Astrocyte of the hippocampus (primary cell): ENCODE measurements at regions not wholly inside any gene's neighbourhood (a gene's known extent, or its start where the extent isn't known, plus 50 kb on each side); places are given as distances from the start of the nearest gene placed in this dataset.
"Not testable (repeated sequence)": the region's sequence is repeated elsewhere in the genome, so short reads cannot be mapped to it uniquely, and the experiment has no call there.

Experiments used
- DNase-seq: peaks from one replicate; pipeline ENCODE4 v3.0.0; 2011; ENCODE audit warnings: low read depth, low spot score

DNA sequence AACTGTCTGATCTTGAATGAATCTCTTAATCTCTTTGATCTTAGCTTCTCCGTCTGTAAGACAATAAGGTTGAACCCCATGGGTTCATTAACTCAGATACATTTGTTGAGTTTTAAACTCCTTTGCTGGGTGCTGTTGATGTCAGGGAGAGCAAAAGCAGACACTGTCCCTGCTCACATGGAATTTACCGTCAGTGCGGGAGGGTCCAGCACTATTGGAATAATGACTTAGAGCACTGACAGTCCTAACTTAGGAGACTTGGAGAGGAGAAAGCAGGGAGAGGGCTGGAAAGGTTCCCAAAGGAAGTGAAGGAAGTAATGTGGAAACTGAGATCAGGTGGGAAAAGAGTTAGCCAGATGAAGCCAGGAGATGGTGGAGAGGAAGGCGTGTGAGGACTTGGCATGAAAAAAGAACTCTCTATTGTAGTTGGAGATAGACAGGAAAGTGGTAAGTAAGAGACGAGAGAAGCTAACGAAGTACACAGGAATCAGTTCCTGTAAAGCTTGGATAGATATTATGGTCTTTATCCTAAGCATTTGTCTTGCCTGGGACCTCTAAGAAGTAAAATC lies 141.4 kb upstream of the SERTAD2 start:
- no peak for DNase-seq

DNA sequence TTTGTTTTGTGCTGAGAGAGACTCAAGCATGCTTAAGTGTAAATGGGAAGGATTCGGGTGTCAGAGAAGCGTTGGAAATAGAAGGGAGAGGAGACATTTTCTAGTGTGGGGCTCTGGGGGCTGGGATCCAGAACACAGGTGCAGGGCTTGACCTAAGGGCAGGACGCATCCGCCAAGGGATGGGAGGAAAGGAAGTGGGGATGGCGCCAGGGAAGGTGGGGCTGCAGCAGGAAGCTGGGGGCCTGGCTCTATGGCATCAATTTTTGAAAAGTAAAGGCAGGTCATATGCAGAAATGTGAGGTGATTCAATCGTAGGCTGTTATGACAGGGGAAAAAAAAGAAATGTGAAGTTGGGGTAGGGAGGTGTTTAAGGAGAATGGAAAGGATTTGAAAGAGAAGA lies 143.2 kb upstream of the SERTAD2 start:
- no peak for DNase-seq

DNA sequence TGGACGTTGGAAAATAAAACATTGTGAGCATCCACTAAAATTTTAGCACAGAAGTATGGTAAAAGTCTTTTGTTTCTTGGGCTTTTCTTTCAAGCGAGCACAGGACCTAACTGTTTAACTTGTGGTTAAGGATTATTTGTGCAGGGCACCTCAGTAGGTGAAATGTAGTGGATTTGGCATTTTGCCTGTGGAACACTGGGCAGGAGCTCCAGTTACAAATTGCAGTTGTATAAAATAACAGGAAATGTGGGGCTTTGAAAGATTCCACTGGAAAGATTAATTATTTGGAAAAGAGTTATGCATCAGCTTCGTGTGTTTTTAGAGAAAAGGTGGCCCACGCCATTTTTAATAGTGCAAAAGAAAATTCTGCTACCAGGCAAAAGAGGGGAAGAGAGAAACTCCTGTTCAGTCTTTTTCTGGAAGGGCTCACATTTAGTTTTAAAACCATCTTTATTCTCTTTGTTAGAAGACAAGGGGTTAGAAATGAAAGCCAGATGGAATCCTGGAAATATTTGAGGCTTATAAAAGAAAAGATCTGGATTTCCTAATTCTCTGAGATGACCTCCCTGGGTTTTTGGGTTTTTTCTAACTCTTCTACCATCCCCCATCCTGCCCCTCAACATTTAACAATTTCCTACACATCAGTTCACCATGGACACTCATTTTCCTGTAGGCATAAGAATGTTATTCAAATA lies 144.3 kb upstream of the SERTAD2 start:
- peak; percentile 89 for DNase-seq

DNA sequence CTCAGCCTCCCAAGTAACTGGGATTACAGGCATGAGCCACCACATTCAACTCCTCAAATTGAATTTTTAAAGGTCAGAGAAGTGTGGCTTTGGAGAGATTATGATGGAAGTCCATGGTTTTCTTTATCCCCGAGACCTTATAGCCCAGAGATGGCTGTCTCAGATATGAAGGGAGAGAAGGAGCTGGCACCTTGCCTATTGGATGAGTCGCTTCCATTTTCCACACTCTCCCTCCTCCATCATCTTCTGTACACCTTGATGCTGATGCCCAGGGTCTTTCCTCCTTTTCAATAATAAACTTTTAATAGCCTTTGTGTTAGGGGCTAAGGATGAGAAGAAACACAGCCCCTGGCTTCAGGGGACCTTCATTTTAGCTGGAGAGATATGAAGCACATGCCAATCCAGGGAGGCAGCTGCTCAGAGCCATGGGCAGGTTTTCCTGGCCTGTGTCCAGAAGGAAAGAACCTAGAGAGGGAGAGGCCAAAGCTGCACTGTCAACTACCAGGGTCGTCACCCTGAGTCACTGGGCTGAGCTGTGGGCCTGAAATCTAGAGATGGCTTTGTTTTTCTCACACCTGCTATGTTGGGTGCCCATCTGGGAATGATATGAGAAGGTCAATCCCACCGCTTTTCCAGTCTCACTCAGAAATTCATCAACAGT lies 146.0 kb upstream of the SERTAD2 start:
- no peak for DNase-seq

DNA sequence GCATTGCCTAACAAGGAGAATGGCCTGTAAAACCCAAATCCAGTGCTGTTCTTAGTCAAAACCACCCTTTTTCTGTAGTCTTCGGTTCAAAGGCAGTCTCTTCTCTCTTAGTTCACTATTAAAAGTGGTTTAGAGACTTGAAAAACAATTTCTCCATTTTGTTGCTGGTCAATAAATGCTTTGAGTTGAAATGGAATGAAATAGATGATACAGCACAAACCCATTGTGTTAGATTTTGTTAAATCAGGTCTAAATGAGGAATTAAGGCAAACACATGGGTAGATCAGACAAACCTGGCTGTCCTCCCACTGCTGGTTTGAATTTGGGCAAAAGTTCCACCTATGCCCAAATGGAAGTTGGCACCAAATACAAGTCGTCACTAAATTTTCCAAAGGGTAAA lies 150.1 kb upstream of the SERTAD2 start:
- no peak for DNase-seq

DNA sequence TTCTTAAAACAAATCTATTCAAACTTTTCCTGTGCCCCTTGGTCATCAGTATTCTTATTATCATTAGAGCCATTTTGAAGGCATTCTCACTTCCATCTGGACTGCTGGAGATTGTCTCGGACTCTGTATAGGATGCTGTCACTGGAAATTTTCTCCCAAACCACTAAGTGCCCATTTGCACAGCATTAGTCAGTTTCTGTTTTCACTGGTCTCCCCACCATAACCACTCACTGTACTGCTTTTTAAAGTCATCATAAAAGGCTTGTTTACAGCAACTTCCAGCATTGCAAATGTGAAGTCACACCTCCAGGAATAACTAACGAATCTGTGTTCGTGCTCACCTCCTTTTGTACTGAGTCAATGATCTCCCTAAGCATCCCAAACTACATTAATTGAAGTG lies 150.9 kb upstream of the SERTAD2 start:
- DNase-seq: peak; percentile 68

DNA sequence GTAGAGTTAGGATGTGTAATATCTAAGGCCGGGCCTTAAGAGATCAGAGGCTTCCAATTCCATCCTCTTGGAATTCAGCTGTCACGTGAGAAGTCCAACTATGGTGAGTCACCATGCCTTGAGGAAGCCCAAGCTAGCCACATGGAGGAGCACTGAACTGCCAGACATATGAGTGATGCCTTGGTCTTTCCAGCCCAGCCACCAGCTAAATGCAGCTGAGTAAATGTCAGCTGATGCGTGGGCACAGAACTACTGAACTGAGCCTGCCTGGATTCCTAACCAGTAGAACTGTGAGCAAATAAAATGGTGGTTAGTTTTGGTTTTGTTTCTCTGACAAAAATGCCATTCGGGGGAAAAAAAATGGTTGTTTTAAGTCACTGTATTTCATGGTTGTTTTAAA lies 153.7 kb upstream of the SERTAD2 start:
- DNase-seq: peak; percentile 96

DNA sequence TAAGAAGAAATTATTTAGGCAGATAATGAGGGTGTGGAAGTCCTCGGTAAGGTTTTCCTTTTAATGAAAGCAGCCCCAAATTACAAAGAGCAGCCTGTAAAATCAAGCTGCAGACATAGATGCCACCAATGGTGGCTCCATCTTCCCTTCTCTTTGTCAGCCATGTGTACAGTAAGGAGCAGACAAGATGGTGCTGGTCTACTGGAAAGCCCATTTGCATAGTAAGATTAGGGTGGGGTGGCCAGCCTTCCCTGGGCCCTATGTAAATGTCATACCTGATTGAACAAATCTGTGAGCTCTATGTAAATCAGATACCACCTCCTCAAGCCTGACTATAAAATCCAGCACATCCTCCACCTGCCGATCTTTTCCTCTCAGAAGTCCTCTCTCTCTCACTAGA lies 154.4 kb upstream of the SERTAD2 start:
- no peak for DNase-seq

DNA sequence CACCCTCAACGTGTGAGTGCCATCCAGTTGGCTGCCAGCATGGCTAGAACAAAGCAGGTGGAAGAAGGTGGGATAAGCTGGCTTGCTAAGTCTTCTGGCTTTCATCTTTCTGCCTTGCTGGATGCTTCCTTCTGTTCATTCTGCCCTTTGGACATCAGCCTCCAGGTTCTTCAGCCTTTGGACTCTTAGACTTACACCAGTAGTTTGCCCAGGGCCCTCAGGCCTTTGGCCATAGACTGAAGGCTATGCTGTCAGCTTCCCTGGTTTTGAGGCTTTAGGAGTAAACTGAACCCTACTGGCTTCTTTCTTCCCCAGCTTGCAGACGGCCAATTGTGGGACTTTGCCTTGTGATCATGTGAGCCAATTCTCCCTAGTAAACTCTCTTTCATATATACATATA lies 155.0 kb upstream of the SERTAD2 start:
- DNase-seq: no peak

DNA sequence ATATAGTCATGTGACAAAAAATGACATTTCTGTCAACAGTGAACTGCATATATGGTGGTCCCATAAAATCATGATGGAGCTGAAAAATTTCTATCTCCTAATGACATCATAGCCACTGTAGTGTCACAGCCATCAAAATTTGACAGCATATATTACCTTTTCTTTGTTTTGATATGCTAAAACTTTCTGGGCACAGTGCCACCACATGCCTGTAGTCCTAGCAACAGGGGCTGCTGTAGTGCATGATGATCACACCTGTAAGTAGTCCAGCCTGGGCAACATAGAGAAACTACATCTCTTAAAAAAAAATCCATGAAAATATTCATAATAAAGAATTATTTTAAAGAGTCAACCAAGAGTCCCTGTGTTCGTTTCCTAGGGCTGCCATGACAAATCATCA lies 155.5 kb upstream of the SERTAD2 start:
- no peak for DNase-seq

DNA sequence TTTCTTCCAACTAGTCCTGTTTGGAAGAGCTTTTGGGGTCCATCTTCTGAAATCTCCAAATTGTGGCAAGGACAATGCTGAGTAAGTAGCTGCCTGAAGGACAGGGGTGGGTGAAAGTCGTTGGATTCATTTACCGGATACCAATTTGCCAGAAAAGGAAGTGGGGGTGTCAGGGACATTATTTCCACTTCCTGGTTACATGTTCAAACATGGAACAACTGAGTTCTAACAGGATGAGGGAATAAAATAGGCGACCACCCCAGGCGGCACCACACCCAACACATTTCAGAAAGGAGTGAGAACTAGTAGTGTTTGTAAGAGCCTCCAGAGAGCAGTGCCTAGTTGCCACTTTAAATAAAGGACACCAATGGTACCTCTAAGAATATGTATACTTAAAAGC lies 158.6 kb upstream of the SERTAD2 start:
- DNase-seq: no peak

DNA sequence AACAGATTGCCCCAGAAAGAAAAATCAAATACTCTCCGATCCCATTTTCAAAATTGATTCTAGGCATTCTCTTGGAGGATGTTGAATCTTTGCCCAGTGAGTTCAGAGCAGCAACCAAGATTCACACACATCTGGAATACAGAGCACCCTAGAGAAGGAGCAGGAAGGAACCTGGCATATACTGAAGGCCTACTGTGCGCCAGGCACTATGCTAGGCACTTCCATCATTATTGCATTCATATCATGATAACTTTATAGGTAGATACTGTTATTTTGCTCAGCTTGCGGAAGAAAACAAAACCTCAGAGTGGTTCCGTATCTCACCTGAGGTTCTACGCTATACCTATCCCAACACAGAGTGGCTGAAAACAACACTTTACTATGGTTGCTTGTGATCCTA lies 160.3 kb upstream of the SERTAD2 start:
- DNase-seq: no peak

DNA sequence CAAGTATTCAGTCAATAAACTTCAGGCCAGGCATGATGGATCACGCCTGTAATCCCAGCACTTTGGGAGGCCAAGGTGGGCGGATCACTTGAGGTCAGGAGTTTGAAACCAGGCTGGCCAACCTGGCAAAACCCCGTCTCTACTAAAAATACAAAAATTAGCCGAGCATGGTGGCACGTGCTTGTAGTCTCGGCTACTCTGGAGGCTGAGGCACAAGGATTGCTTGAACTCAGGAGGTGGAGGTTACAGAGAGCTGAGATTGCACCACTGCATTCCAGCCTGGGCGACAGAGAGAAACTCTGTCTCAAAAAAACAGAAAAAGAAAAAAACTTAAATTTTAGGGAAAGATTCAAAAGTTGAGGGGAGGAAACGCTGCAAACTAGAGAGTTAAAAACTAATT lies 162.8 kb upstream of the SERTAD2 start:
- DNase-seq: not testable (repeated sequence)

DNA sequence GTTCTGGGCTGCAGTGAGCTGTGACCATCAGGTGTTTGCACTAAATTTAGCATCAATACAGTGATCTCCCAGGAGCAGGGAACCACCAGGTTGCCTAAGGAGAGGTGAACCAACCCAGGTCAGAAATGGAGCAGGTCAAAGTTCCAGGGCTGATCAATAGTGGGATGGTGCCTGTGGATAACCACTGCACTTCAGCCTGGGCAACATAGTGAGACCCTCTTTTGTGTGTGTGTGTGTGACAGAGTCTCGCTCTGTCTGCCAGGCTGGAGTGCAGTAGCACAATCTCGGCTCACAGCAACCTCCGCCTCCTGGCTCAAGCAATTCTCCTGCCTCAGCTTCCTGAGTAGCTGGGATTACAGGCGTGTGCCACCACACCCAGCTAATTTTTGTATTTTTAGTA lies 163.7 kb upstream of the SERTAD2 start:
- DNase-seq: no peak

DNA sequence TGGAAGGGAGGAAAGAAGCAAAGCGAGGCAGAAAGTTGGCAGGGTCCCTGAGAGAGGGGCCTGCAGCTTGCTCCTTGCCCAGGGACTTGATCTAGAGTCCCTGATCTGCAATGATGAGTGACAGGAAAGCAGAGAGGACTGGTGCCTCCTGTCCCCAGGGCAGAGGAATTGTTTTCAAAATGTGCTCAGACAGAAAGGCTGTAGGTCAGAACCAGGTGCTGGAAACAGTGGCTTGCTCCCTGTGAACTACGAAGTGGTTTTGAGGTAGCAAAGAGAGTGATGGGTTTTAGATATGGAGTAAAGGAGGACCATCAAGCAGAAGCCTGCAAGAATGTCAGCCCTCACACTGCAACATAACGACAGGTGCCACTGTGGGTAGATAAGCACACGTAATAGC lies 164.9 kb upstream of the SERTAD2 start:
- no peak for DNase-seq

DNA sequence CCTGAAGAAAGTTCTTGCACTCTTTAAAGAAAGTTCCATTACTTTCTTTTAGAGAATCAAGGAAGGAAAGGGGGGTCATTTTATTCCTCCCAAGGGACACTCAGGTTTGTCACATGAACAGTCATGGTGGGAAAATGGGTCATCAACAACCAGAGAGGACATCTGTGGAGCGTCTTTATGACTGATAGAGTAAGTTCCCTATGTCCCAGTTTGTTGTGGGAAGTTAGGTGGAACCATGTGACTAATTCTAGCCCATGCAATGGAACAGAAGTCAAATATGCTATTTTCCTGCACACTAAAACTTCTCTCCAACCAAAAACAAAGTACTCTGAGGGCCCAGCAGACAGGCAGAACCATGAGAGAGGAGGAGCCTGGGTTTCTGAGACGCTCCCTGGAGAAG lies 165.6 kb upstream of the SERTAD2 start:
- no peak for DNase-seq

DNA sequence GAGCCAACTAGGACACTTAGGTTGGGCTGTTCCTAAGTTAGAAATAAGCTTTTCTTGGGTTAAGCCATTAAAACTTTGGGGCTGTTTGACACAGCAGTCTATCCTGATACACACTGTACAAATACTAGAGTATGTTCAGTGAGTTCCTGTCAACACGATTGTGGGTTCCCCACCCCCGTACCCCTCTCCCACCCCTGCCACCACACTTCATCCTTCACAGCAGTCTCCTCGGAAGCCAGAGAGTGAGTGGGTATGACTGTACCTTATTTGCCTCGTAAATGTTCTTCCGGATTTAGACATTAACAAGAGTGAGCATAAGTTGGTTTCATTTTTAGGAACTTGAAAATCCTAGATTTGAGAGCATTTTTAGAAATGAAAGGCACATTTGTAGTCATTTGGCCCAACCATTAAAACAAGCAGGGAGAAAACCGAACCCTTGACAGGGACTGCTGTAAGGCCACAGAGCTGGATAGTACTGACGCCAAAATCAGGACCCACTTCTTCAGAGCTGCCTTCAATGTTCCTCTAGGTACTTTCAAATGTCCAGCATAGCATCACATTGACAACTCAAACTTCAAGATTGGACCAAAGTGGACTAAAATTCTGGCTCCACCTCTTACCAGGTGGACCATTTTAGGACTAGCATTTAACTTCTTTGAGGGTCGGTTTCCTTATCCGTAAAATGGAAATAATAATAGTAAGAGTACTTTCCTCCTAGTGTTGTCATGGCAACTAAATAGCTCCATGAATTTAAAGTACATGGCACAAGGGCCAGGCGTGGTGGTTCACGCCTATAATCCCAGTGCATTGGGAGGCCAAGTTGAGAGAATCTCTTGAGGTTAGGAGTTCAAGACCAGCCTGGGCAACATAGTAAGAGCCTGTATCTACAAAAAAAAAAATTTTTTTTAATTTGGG lies 166.3 kb upstream of the SERTAD2 start:
- DNase-seq: no peak

DNA sequence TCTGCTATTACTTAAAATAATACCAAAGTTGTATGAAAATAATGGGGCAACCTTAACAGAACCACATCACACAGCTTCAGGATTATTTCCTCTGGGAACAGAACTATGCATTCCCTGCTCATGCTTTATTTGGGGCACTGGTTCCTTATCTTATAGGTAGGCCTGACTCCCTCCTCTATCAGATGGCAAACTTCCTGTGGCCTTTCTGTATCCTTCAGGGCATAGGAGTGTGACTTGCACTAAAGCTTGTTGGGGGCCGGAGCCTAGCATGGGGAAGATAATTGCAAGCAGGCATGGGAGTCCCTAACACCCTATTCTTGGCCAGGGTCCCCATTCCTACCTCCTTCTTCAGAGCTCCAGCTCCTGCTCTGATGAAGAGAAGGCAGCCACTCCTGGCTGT lies 167.2 kb upstream of the SERTAD2 start:
- no peak for DNase-seq

DNA sequence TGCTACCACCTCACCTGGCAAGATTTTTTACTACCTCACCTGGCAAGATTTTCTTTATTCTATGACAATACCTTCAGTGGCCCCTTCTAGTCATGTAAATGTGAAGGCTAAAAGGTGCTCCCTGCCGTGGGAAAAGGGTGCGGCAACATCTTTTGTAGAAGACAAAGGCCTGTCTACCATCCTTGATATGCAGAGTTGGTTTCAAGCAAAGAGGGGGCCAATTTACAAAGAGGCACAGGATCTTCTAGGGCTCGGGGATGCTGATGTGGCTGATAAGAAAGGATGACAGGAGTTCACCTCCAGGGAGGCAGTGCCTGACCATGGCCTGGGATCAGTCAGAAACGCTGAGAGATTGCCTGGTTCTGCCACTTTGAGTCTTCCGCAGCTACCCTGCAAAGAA lies 165.4 kb upstream of the SLC1A4 start:
- DNase-seq: no peak

DNA sequence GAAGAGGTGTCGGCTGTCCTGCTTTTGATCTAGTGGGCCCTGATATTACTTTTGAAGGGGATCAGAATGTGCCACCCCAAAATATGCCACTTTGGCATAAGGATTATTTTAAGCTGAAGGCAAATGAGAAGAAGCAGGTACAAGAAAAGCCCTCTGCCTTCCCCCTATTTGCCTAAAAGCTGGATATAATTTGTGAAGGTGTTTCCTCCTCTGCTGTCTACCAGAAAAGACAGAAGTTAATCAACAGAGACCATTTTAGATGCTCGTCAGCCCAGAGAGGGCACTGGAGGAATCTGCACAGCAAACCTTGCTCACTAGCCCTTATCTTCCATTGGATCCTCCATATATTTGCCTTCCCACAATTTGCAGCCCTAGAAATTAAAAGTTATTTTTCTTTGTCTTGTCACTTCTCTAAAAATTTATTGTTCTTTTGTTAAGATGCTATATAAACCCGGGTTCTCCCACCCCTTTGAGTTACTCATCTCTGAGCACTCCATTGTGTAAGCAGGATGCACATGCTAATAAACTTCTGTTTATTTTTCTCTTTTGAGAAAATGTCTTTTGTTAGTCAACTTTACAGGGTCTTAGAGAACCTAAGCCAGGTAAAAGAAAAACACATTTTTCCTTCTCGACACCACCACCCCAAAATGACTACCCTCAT lies 163.2 kb upstream of the SLC1A4 start:
- DNase-seq: no peak

DNA sequence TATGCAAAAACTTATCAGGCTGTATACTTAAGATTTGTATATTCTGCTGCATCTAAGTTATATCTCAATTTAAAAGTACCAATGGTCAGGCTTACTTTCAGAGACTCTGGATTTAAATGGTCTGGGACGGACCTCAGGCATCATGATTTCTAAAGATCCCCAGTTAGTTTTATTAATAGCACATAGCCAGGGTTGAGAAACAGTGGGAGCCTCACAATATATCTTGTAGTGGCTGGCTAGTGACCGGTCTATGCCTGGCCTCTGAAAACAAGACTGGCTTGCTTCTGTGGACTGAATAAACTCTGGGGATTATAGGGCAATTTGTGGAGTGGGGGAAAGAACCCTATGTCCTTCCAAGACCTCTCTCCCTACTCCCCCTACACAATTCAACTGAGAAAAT lies 162.5 kb upstream of the SLC1A4 start:
- no peak for DNase-seq

DNA sequence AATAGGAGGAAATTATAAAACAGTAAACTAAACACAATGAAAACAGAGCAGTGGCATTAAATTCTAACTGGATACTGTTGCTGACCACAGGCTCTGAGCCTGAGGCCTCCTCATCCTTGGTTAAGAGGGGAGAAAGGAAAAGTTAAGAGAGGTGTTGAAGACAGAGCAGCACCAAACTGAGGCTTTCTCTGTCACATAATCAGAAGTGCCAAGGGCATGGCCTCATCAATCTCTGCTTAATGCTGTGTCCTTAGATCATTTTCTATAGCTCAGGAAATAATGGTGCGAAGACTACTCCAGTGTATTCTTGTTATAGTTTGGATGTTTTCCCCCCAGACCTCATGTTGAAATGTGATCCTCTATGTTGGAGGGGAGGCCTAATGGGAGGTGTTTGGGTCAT lies 160.9 kb upstream of the SLC1A4 start:
- no peak for DNase-seq
